Ishikawa (cell line): ENCODE measurements at regions not wholly inside any gene's neighbourhood (a gene's known extent, or its start where the extent isn't known, plus 50 kb on each side); places are given as distances from the start of the nearest gene placed in this dataset.

Source experiments
- CEBPB ChIP-seq: IDR thresholded peaks from 2 replicates; pipeline ENCODE4 v1.6.1; 2012
- CREB1 ChIP-seq: IDR thresholded peaks from 2 replicates; pipeline ENCODE4 v1.6.1; 2012; ENCODE audit warnings: low read depth
- EGR1 ChIP-seq: IDR thresholded peaks from 2 replicates; pipeline ENCODE4 v1.6.1; 2012
- EP300 ChIP-seq: IDR thresholded peaks from 2 replicates; pipeline ENCODE4 v1.6.1; 2012; ENCODE audit warnings: borderline replicate concordance
- FOXM1 ChIP-seq: IDR thresholded peaks from 2 replicates; pipeline ENCODE4 v1.6.1; 2012; ENCODE audit warnings: low read depth, borderline replicate concordance
- MAX ChIP-seq: IDR thresholded peaks from 2 replicates; pipeline ENCODE4 v1.6.1; 2012
- NFIC ChIP-seq: IDR thresholded peaks from 2 replicates; pipeline ENCODE4 v1.6.1; 2012
- RAD21 ChIP-seq: IDR thresholded peaks from 2 replicates; pipeline ENCODE4 v1.6.1; 2012; ENCODE audit warnings: low read depth
- TAF1 ChIP-seq: IDR thresholded peaks from 2 replicates; pipeline ENCODE4 v1.6.1; 2012; ENCODE audit warnings: low read depth, mild to moderate bottlenecking
- TCF12 ChIP-seq: IDR thresholded peaks from 2 replicates; pipeline ENCODE4 v1.6.1; 2012; ENCODE audit warnings: low read depth
- TEAD4 ChIP-seq: IDR thresholded peaks from 2 replicates; pipeline ENCODE4 v1.6.1; 2012
- YY1 ChIP-seq: IDR thresholded peaks from 2 replicates; pipeline ENCODE4 v1.6.1; 2012; ENCODE audit warnings: low read depth
- ZBTB7A ChIP-seq: IDR thresholded peaks from 2 replicates; pipeline ENCODE4 v1.6.1; 2012; ENCODE audit warnings: low read depth
- TF ChIP-seq, protein P1 (sequence below): IDR thresholded peaks from 2 replicates; pipeline ENCODE4 v1.6.1; 2012; ENCODE audit warnings: low read depth, mild to moderate bottlenecking
- TF ChIP-seq, protein P2 (sequence below): IDR thresholded peaks from 2 replicates; pipeline ENCODE4 v1.6.1; 2012

GRCh38 chr10:5268743-5269142 lies 72.1 kb downstream of the AKR1C4 start:
- TF ChIP-seq TEAD4 (no peak), CREB1 (no peak), FOXM1 (no peak), RAD21 (no peak), EP300 (no peak), CEBPB (no peak), ZBTB7A (no peak), EGR1 (no peak)
- TF ChIP-seq, protein P1, sequence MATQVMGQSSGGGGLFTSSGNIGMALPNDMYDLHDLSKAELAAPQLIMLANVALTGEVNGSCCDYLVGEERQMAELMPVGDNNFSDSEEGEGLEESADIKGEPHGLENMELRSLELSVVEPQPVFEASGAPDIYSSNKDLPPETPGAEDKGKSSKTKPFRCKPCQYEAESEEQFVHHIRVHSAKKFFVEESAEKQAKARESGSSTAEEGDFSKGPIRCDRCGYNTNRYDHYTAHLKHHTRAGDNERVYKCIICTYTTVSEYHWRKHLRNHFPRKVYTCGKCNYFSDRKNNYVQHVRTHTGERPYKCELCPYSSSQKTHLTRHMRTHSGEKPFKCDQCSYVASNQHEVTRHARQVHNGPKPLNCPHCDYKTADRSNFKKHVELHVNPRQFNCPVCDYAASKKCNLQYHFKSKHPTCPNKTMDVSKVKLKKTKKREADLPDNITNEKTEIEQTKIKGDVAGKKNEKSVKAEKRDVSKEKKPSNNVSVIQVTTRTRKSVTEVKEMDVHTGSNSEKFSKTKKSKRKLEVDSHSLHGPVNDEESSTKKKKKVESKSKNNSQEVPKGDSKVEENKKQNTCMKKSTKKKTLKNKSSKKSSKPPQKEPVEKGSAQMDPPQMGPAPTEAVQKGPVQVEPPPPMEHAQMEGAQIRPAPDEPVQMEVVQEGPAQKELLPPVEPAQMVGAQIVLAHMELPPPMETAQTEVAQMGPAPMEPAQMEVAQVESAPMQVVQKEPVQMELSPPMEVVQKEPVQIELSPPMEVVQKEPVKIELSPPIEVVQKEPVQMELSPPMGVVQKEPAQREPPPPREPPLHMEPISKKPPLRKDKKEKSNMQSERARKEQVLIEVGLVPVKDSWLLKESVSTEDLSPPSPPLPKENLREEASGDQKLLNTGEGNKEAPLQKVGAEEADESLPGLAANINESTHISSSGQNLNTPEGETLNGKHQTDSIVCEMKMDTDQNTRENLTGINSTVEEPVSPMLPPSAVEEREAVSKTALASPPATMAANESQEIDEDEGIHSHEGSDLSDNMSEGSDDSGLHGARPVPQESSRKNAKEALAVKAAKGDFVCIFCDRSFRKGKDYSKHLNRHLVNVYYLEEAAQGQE: no peak
- TF ChIP-seq, protein P2, sequence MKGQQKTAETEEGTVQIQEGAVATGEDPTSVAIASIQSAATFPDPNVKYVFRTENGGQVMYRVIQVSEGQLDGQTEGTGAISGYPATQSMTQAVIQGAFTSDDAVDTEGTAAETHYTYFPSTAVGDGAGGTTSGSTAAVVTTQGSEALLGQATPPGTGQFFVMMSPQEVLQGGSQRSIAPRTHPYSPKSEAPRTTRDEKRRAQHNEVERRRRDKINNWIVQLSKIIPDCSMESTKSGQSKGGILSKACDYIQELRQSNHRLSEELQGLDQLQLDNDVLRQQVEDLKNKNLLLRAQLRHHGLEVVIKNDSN: no peak

GRCh38 chr10:5269791-5270190 lies 73.2 kb downstream of the AKR1C4 start:
- TF ChIP-seq NFIC (no peak), TCF12 (no peak), EGR1 (no peak), FOXM1 (no peak), TEAD4 (no peak), EP300 (no peak), MAX (no peak), YY1 (no peak), TAF1 (no peak), RAD21 (no peak), CEBPB (no peak), CREB1 (no peak), ZBTB7A (no peak)
- TF ChIP-seq, protein P1: no peak
- TF ChIP-seq, protein P2: no peak

DNA sequence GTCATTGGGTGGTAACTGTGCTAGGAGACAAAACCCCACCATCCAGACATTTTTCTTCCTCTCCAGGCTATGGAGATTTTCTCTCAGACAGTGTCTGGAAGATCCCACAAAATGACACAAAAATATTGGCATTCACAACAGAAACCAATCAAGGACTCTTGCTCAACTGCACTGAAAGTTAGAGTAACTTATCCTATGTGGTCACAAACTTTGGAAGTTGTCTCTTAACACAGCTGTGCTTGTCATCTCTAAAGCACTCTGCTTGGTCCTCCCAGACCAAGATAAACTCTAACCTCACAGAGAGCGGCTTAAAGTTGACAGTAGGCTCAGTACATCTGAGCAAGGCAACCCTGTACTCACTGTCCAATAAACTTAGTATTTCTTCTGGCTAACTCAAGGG lies 74.9 kb downstream of the AKR1C4 start:
- TF ChIP-seq EP300 (no peak), TAF1 (no peak), MAX (no peak), CREB1 (no peak), CEBPB (no peak), RAD21 (no peak), EGR1 (no peak), FOXM1 (no peak), NFIC (no peak), ZBTB7A (no peak), TCF12 (no peak), YY1 (no peak), TEAD4 (no peak)
- TF ChIP-seq, protein P1: no peak
- TF ChIP-seq, protein P2: no peak

GRCh38 chr10:5272065-5272803 lies 75.6 kb downstream of the AKR1C4 start:
- TF ChIP-seq CEBPB: no peak
- TF ChIP-seq, protein P2: no peak
